Neuronal stem cell (in vitro differentiated cells): ENCODE measurements at regions not wholly inside any gene's neighbourhood (a gene's known extent, or its start where the extent isn't known, plus 50 kb on each side); places are given as distances from the start of the nearest gene placed in this dataset.

ENCODE experiments used
- DNase-seq: peaks from one replicate; pipeline ENCODE4 v3.0.0-alpha.2; 2013; ENCODE audit warnings: low spot score
- H2AFZ ChIP-seq: one replicate; pipeline ENCODE4 v1.6.1; 2013; ENCODE audit warnings: mild to moderate bottlenecking, low read length, inconsistent platforms
- H2AK5ac ChIP-seq: 2 replicates; pipeline ENCODE4 v1.6.1; 2013; ENCODE audit warnings: low read depth, mild to moderate bottlenecking, inconsistent platforms, low read length, moderate library complexity, mixed read lengths
- H2BK120ac ChIP-seq: 2 replicates; pipeline ENCODE4 v1.6.1; 2013; ENCODE audit warnings: low read depth, mild to moderate bottlenecking, inconsistent platforms, low read length, moderate library complexity, mixed read lengths
- H2BK12ac ChIP-seq: one replicate; pipeline ENCODE4 v1.6.1; 2013; ENCODE audit warnings: low read length, inconsistent platforms
- H2BK15ac ChIP-seq: 2 replicates; pipeline ENCODE4 v1.6.1; 2013; ENCODE audit warnings: mild to moderate bottlenecking, low read length, inconsistent platforms, mixed read lengths
- H2BK5ac ChIP-seq: one replicate; pipeline ENCODE4 v1.6.1; 2013; ENCODE audit warnings: inconsistent platforms, mild to moderate bottlenecking, low read length, moderate library complexity
- H3K14ac ChIP-seq: one replicate; pipeline ENCODE4 v1.6.1; 2013; ENCODE audit warnings: low read length, inconsistent platforms
- H3K18ac ChIP-seq: 2 replicates; pipeline ENCODE4 v1.6.1; 2013; ENCODE audit warnings: low read length, inconsistent platforms
- H3K23ac ChIP-seq: 2 replicates; pipeline ENCODE4 v1.6.1; 2013; ENCODE audit warnings: low read depth, mild to moderate bottlenecking, mixed read lengths, low read length, inconsistent platforms; ENCODE audit not compliant: poor library complexity
- H3K27ac ChIP-seq: replicated peaks from 3 replicates; pipeline ENCODE4 v1.5.1; 2013; ENCODE audit warnings: low read length, inconsistent platforms
- H3K27me3 ChIP-seq, 3 experiments: 2 replicates each; pipeline ENCODE4 v1.6.1; 2013; ENCODE audit warnings: low read length in 3 of 3, mild to moderate bottlenecking in 2 of 3, inconsistent platforms in 1 of 3, low read depth in 1 of 3, mixed read lengths in 1 of 3, moderate library complexity in 1 of 3; ENCODE audit not compliant: control insufficient read depth in 3 of 3, insufficient read depth in 3 of 3
- H3K36me3 ChIP-seq, 2 donors: replicated peaks in 1 of 2; 2 replicates each; pipeline ENCODE4 v1.6.1; 2013; ENCODE audit warnings: low read length in 2 of 2; ENCODE audit not compliant: control insufficient read depth in 2 of 2, insufficient read depth in 2 of 2
- H3K4ac ChIP-seq: 2 replicates; pipeline ENCODE4 v1.6.1; 2013; ENCODE audit warnings: inconsistent platforms, mild to moderate bottlenecking, low read length, moderate library complexity
- H3K4me1 ChIP-seq, 2 donors: 1 replicate in 1 of 2; 2 replicates in 1 of 2; pipeline ENCODE4 v1.6.1; 2013; ENCODE audit warnings: low read length in 2 of 2, low read depth in 1 of 2; ENCODE audit not compliant: control insufficient read depth in 2 of 2, insufficient read depth in 1 of 2
- H3K4me2 ChIP-seq: one replicate; pipeline ENCODE4 v1.6.1; 2013; ENCODE audit warnings: mild to moderate bottlenecking, low read length, inconsistent platforms; ENCODE audit not compliant: insufficient read depth, poor library complexity, severe bottlenecking
- H3K4me3 ChIP-seq, 2 donors: 2 replicates each; pipeline ENCODE4 v1.5.1; 2013; ENCODE audit warnings: low read length in 2 of 2, mild to moderate bottlenecking in 2 of 2, inconsistent platforms in 1 of 2, moderate library complexity in 1 of 2
- H3K79me1 ChIP-seq: one replicate; pipeline ENCODE4 v1.6.1; 2013; ENCODE audit warnings: low read depth, mild to moderate bottlenecking, inconsistent platforms, low read length, moderate library complexity
- H3K9ac ChIP-seq: one replicate; pipeline ENCODE4 v1.6.1; 2013; ENCODE audit warnings: mild to moderate bottlenecking, low read depth, low read length, inconsistent platforms; ENCODE audit not compliant: poor library complexity
- H3K9me3 ChIP-seq, 2 donors: replicated peaks in 1 of 2; 2 replicates each; pipeline versions ENCODE3 to v1.6.1; 2013; ENCODE audit warnings: low read length in 2 of 2, mild to moderate bottlenecking in 2 of 2, inconsistent platforms in 1 of 2, low read depth in 1 of 2, mixed read lengths in 1 of 2, moderate library complexity in 1 of 2; ENCODE audit not compliant: control insufficient read depth in 2 of 2, insufficient read depth in 1 of 2
- H4K8ac ChIP-seq: one replicate; pipeline ENCODE4 v1.6.1; 2013; ENCODE audit warnings: low read depth, mild to moderate bottlenecking, inconsistent platforms, low read length, moderate library complexity
- H4K91ac ChIP-seq: one replicate; pipeline ENCODE4 v1.6.1; 2013; ENCODE audit warnings: low read length, low read depth, mild to moderate bottlenecking, inconsistent platforms; ENCODE audit not compliant: poor library complexity
- WGBS, 2 donors: extraction: QIAGEN DNeasy Blood & Tissue Kit; methylation state at CpG; one replicate each; pipeline ENCODE4 v1.1.7; 2013; ENCODE audit warnings: missing lambda C conversion rate in 2 of 2, mixed read lengths in 1 of 2; ENCODE audit not compliant: insufficient read length in 2 of 2, insufficient replicate concordance in 1 of 2; ENCODE audit errors: extremely low coverage in 2 of 2; 5-methylcytosine and 5-hydroxymethylcytosine counted together

GRCh38 chr12:76187177-76187576 is 102.7 kb upstream of the NAP1L1 start:
- peaks cover 0 to 5% (median 0%) of the 10 kb centered on the region in 3 experiments for H3K27me3 ChIP-seq
- no peaks in the 10 kb centered on the region for H3K79me1 ChIP-seq
- no peak overlapping the region for H3K23ac ChIP-seq
- peaks cover 0 to 2% of the 10 kb centered on the region in 2 donors for H3K9me3 ChIP-seq
- no peak for DNase-seq
- no peak overlapping the region for H3K4me3 ChIP-seq
- H3K27ac ChIP-seq = no peak overlapping the region
- WGBS, 2 donors = no CpG with 5 or more reads among the region's 1 CpG
- no peak overlapping the region for H3K4ac ChIP-seq
- H3K36me3 ChIP-seq = no peaks in the 10 kb centered on the region
- no peak overlapping the region for H2AFZ ChIP-seq
- H3K4me1 ChIP-seq = peaks cover 0 to 4% of the 10 kb centered on the region in 2 donors
- H4K91ac ChIP-seq = no peak overlapping the region
- H2BK120ac ChIP-seq = no peak overlapping the region
- no peak overlapping the region for H2BK5ac ChIP-seq
- H3K14ac ChIP-seq = no peak overlapping the region
- H2BK12ac ChIP-seq = no peak overlapping the region
- no peak overlapping the region for H3K4me2 ChIP-seq
- no peak overlapping the region for H2BK15ac ChIP-seq
- H3K18ac ChIP-seq = no peak overlapping the region
- no peak overlapping the region for H2AK5ac ChIP-seq
- no peak overlapping the region for H3K9ac ChIP-seq
- H4K8ac ChIP-seq = no peak overlapping the region

DNA sequence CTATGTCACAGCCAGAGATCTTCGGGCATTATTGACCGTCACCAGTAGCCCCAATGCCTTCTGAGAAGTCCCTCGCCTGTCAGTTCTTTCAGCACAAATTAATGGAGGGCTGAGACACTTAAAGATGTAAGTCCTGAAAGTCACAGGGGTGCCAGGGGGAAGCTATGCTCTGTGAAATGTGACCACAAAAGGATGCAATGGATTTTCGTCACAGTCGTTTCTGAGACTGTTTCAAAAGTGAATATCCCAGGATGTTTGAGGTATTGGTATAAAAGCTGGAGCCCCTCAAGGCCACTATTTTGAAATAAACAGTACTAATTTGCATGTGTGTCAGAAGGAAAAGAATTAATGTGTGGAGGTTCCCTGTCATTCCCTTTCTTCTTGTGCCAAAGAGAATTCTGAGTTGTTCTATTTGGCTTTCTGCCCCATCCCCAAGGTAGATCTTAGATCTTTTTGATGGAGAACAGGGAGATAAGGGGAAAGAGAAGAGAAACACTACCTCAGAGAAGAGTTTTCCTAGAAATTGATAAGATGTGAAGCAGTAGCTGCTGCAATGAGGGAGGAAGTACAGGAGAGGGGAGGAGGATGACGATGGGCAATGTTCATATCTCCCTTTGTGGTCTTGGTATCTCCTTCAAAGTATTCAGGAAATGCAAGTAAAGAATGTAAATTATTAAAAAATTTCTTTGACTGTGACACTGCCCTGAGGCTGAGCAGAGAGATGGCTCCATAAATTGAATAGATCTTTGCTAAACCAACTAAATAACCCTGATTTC is 101.8 kb upstream of the NAP1L1 start:
- Histone ChIP-seq H3K27me3 (peaks cover 0 to 5% (median 0%) of the 10 kb centered on the region in 3 experiments), H3K79me1 (no peaks in the 10 kb centered on the region), H2BK15ac (no peak overlapping the region), H3K36me3 (no peaks in the 10 kb centered on the region), H3K14ac (no peak overlapping the region), H2AK5ac (no peak overlapping the region), H3K4me3 (no peak overlapping the region), H3K27ac (no peak overlapping the region), H3K23ac (no peak overlapping the region), H2BK120ac (no peak overlapping the region), H2BK12ac (no peak overlapping the region), H3K9me3 (peaks cover 0 to 2% of the 10 kb centered on the region in 2 donors), H3K4ac (no peak overlapping the region), H4K8ac (no peak overlapping the region), H4K91ac (no peak overlapping the region), H2BK5ac (no peak overlapping the region), H2AFZ (no peak overlapping the region), H3K4me1 (peaks cover 0 to 4% of the 10 kb centered on the region in 2 donors), H3K4me2 (no peak overlapping the region), H3K18ac (no peak overlapping the region), H3K9ac (no peak overlapping the region)
- DNase-seq = no peak
- no CpG with 5 or more reads among the region's 6 CpGs for WGBS, 2 donors

DNA sequence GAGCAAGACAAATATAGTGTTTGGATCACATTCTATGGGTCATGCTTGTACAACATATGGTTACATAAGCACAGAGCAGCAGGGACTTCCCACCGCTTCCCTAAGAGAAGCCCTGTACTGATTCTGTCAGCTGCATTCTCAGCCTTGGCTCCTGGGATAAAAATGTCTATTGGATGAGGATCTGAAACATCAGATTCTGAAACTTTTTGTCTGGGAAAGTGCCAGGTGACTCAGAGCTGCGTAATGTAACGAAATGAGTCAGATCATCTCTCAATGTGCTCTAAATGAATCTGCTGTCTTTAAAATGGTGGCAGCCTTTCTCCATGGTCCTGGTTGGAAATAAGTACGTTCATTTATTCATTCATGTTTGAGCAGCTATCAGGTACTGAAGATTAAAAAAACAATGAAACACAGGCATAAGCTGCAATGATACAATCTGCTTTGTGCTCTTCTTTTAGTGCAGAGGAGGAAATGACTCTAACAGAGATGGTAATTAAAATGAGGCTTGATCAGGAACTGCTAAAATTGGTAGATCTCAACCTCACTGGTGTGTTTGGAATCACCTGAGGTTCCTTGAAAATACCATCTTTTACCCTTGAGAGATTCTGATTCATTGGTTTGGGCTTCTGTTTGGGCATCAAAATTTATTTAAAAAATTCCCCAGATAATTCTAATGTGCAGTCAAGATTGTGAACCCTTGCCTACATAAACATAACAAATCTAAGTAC is 99.1 kb upstream of the NAP1L1 start:
- no peak overlapping the region for H2AK5ac ChIP-seq
- no peaks in the 10 kb centered on the region for H3K79me1 ChIP-seq
- peaks cover 0 to 5% (median 0%) of the 10 kb centered on the region in 3 experiments for H3K27me3 ChIP-seq
- no peak overlapping the region for H2BK12ac ChIP-seq
- H3K14ac ChIP-seq = no peak overlapping the region
- no peak overlapping the region for H4K8ac ChIP-seq
- H3K23ac ChIP-seq = no peak overlapping the region
- H2AFZ ChIP-seq = no peak overlapping the region
- H3K4ac ChIP-seq = no peak overlapping the region
- H3K9ac ChIP-seq = no peak overlapping the region
- H2BK15ac ChIP-seq = no peak overlapping the region
- H3K4me2 ChIP-seq = no peak overlapping the region
- H2BK5ac ChIP-seq = no peak overlapping the region
- WGBS, 2 donors = no CpG with 5 or more reads among the region's 4 CpGs
- H3K27ac ChIP-seq = no peak overlapping the region
- H3K4me3 ChIP-seq = no peak overlapping the region
- no peaks in the 10 kb centered on the region for H3K36me3 ChIP-seq
- peaks cover 0 to 2% of the 10 kb centered on the region in 2 donors for H3K9me3 ChIP-seq
- no peak for DNase-seq
- H4K91ac ChIP-seq = no peak overlapping the region
- no peak overlapping the region for H2BK120ac ChIP-seq
- H3K18ac ChIP-seq = no peak overlapping the region
- H3K4me1 ChIP-seq = peaks cover 0 to 4% of the 10 kb centered on the region in 2 donors
